SK-N-SH (cell line): ENCODE measurements at regions not wholly inside any gene's neighbourhood (a gene's known extent, or its start where the extent isn't known, plus 50 kb on each side); places are given as distances from the start of the nearest gene placed in this dataset.

Experiments used
- CTCF ChIA-PET: fragments of 300-600, 350-600 bp; formaldehyde crosslinking; extraction: SDS; loops from one replicate; lab custom pipeline; 2021; lab: Yijun Ruan, JAX
- POLR2A ChIA-PET: fragments of 350-600 bp; sonication (Branson Sonifier 250); formaldehyde crosslinking; extraction: SDS; loops from one replicate; lab custom pipeline; 2020; ENCODE audit warnings: antibody characterized with exemption, inconsistent platforms; lab: Yijun Ruan, JAX
- DNase-seq: peaks from one replicate; pipeline ENCODE4 v3.0.0; 2012
- H2AFZ ChIP-seq: fragments of 200-600 bp; sonication (generic); 2 replicates; pipeline ENCODE4 v1.8.1; 2016; ENCODE audit warnings: antibody characterized with exemption, mild to moderate bottlenecking, low read depth
- H3F3A ChIP-seq: fragments of 200-600 bp; sonication (generic); replicated peaks from 2 replicates; pipeline ENCODE3; 2016; ENCODE audit warnings: antibody characterized with exemption, mild to moderate bottlenecking; ENCODE audit not compliant: insufficient read depth
- H3K27ac ChIP-seq, 2 experiments: fragments of 200-500 bp in 1 of 2; fragments of 200-600 bp in 1 of 2; sonication (Bioruptor generic) in 1 of 2; sonication (generic), shearing (Covaris generic) in 1 of 2; 2 replicates each; pipeline versions ENCODE4 v1.5.1 to v1.6.1; 2014 to 2016; ENCODE audit warnings: low read depth in 2 of 2, inconsistent platforms in 1 of 2, low read length in 1 of 2, mild to moderate bottlenecking in 1 of 2, mixed read lengths in 1 of 2
- H3K27me3 ChIP-seq: fragments of 200-600 bp; sonication (generic), shearing (Covaris generic); 2 replicates; pipeline ENCODE4 v1.6.1; 2016; ENCODE audit warnings: mixed run types; ENCODE audit not compliant: insufficient read depth
- H3K36me3 ChIP-seq, 2 experiments: fragments of 200-500 bp in 1 of 2; fragments of 200-600 bp in 1 of 2; sonication (Bioruptor generic) in 1 of 2; sonication (generic) in 1 of 2; replicated peaks in 1 of 2; 2 replicates each; pipeline versions ENCODE3 to v1.5.1; 2014 to 2016; ENCODE audit warnings: low read length in 1 of 2, mild to moderate bottlenecking in 1 of 2; ENCODE audit not compliant: insufficient read depth in 2 of 2, control insufficient read depth in 1 of 2
- H3K4me1 ChIP-seq, 2 experiments: fragments of 200-500 bp in 1 of 2; fragments of 200-600 bp in 1 of 2; sonication (Bioruptor generic) in 1 of 2; sonication (generic), shearing (Covaris generic) in 1 of 2; 2 replicates each; pipeline versions ENCODE4 v1.5.1 to v1.6.1; 2014 to 2016; ENCODE audit warnings: low read depth in 1 of 2, low read length in 1 of 2, mixed run types in 1 of 2; ENCODE audit not compliant: insufficient read depth in 2 of 2, control insufficient read depth in 1 of 2
- H3K4me2 ChIP-seq: fragments of 200-600 bp; sonication (generic), shearing (Covaris generic); 2 replicates; pipeline ENCODE4 v1.6.1; 2017; ENCODE audit warnings: mixed run types
- H3K4me3 ChIP-seq, 2 experiments: fragments of 200-500 bp in 1 of 2; fragments of 200-600 bp in 1 of 2; sonication (Bioruptor generic) in 1 of 2; sonication (generic), shearing (Covaris generic) in 1 of 2; 2 replicates each; pipeline versions ENCODE4 v1.5.1 to v1.8.1; 2014 to 2016; ENCODE audit warnings: low read depth in 2 of 2, inconsistent platforms in 1 of 2, low read length in 1 of 2, mild to moderate bottlenecking in 1 of 2, mixed read lengths in 1 of 2, moderate library complexity in 1 of 2
- H3K79me2 ChIP-seq: fragments of 200-600 bp; sonication (generic); 2 replicates; pipeline ENCODE4 v1.8.1; 2017; ENCODE audit warnings: mild to moderate bottlenecking; ENCODE audit not compliant: insufficient read depth
- H3K9ac ChIP-seq: fragments of 200-600 bp; sonication (generic); 2 replicates; pipeline ENCODE4 v1.6.1; 2017; ENCODE audit warnings: mixed run types
- H3K9me2 ChIP-seq: fragments of 200-600 bp; sonication (generic); 2 replicates; pipeline ENCODE4 v1.6.1; 2017; ENCODE audit warnings: mixed run types
- H3K9me3 ChIP-seq: fragments of 200-600 bp; sonication (generic); 2 replicates; pipeline ENCODE4 v1.6.1; 2017; ENCODE audit warnings: mixed run types, mild to moderate bottlenecking, moderate library complexity
- H4K20me1 ChIP-seq: fragments of 200-600 bp; sonication (generic); 2 replicates; pipeline ENCODE4 v1.6.1; 2017; ENCODE audit warnings: mild to moderate bottlenecking, mixed run types; ENCODE audit not compliant: insufficient read depth
- FOXJ3 ChIP-seq: sonication (generic); formaldehyde crosslinking; IDR thresholded peaks from 2 replicates; pipeline ENCODE4 v1.5.1; 2020; ENCODE audit warnings: mild to moderate bottlenecking, missing genetic modification reagents
- FOXM1 ChIP-seq: IDR thresholded peaks from 2 replicates; pipeline ENCODE4 v1.4.0; 2012; ENCODE audit warnings: low read depth, mild to moderate bottlenecking
- MEF2A ChIP-seq: IDR thresholded peaks from 2 replicates; pipeline ENCODE4 v1.4.0; 2012; ENCODE audit warnings: low read depth, borderline replicate concordance
- MXI1 ChIP-seq: IDR thresholded peaks from 2 replicates; pipeline ENCODE4 v1.6.1; 2012; ENCODE audit warnings: mild to moderate bottlenecking, low read depth, low read length, improper control_type of control experiment
- NFIC ChIP-seq: IDR thresholded peaks from 2 replicates; pipeline ENCODE4 v1.4.0; 2012; ENCODE audit warnings: borderline replicate concordance
- POLR2AphosphoS5 ChIP-seq: IDR thresholded peaks from 2 replicates; pipeline ENCODE4 v1.6.1; 2012; ENCODE audit warnings: low read depth, low read length
- RFX5 ChIP-seq: IDR thresholded peaks from 2 replicates; pipeline ENCODE4 v1.6.1; 2012; ENCODE audit warnings: mild to moderate bottlenecking, improper control_type of control experiment, low read length
- RXRA ChIP-seq: IDR thresholded peaks from 2 replicates; pipeline ENCODE4 v1.4.0; 2012; ENCODE audit warnings: low read depth, mild to moderate bottlenecking, borderline replicate concordance
- SIN3A ChIP-seq: IDR thresholded peaks from 2 replicates; pipeline ENCODE4 v1.6.1; 2012; ENCODE audit warnings: low read depth, mild to moderate bottlenecking, low read length, moderate library complexity, borderline replicate concordance
- TAF1 ChIP-seq: IDR thresholded peaks from 2 replicates; pipeline ENCODE4 v1.6.1; 2012; ENCODE audit warnings: low read depth, mild to moderate bottlenecking, low read length, moderate library complexity, borderline replicate concordance
- WGBS: methylation state at CpG from one replicate; pipeline ENCODE4 v1.1.6; 2017; ENCODE audit warnings: low lambda C conversion rate; 5-methylcytosine and 5-hydroxymethylcytosine counted together
- TF ChIP-seq, protein P1 (sequence below): IDR thresholded peaks from 2 replicates; pipeline ENCODE4 v1.4.0; 2012; ENCODE audit warnings: low read depth, borderline replicate concordance
- TF ChIP-seq, protein P2 (sequence below): IDR thresholded peaks from 2 replicates; pipeline ENCODE4 v1.4.0; 2012; ENCODE audit warnings: low read depth
- TF ChIP-seq, protein P3 (sequence below): fragments of 150-350 bp; IDR thresholded peaks from 2 replicates; pipeline ENCODE4 v1.6.1; 2016; ENCODE audit warnings: mild to moderate bottlenecking, low read depth, low read length

DNA sequence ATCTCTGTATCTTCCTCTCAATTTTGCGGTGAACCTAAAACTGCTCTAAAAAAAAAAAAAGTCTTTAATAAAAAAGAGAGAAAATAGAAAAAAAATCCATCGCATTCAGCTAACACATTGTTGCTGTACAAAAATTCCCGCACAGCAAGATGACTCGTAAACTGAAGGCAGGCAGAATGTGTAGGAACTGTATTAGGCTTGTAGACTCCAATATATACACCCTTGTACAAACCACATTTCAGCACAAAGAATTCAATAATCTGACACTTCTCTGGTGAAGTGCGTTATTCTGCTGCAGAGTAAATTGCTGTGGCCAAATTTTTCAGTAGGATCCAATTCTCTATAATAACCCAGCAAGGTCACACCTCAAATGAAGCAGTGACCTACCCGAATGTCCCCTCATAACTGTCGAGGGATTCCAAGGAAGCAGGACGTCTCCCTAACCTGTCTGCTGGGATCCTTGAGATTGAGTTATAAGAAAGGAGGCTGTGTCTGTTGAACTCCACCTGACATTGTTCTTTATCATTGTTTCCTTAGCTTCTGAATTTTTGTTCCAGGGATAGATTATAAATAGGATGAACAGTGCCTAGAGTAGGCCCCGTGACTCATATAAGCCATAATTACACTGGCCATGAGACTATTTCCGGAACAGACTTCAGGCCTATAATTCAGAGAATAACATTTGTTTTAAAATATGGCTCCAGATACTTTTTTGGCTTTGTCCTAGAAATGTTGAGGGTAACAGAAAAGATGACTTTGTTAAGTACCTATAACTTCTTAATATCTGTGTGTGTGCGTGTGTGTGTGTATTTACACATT, 348.3 kb downstream of the PCDH7 start:
- Histone ChIP-seq H3K4me1 (peaks cover 0 to 13% of the 10 kb centered on the region in 2 experiments; a peak in 1 of 4 replicates), H3K4me2 (no peak overlapping the region), H3K27me3 (no peaks in the 10 kb centered on the region), H2AFZ (no peak overlapping the region), H4K20me1 (no peaks in the 10 kb centered on the region), H3K9me2 (no peaks in the 10 kb centered on the region; the same call in 1 of the 2 replicates), H3K79me2 (no peaks in the 10 kb centered on the region), H3K4me3 (no peak overlapping the region), H3K9me3 (no peaks in the 10 kb centered on the region), H3K36me3 (no peaks in the 10 kb centered on the region), H3K27ac (no peak overlapping the region), H3F3A (no peaks in the 10 kb centered on the region), H3K9ac (no peak overlapping the region)
- DNase-seq: no peak
- ChIA-PET POLR2A (no interaction called here), CTCF (interaction anchor here (1.3 to 1.7 kb wide), 2 partner anchors 9 to 22 kb away, joined by 3 to 6 read pairs; no protein-coding TSS in a partner anchor)
- WGBS: 57% methylated on average over 11 of the region's 11 CpGs
- TF ChIP-seq FOXJ3: no peak
- TF ChIP-seq, protein P1, sequence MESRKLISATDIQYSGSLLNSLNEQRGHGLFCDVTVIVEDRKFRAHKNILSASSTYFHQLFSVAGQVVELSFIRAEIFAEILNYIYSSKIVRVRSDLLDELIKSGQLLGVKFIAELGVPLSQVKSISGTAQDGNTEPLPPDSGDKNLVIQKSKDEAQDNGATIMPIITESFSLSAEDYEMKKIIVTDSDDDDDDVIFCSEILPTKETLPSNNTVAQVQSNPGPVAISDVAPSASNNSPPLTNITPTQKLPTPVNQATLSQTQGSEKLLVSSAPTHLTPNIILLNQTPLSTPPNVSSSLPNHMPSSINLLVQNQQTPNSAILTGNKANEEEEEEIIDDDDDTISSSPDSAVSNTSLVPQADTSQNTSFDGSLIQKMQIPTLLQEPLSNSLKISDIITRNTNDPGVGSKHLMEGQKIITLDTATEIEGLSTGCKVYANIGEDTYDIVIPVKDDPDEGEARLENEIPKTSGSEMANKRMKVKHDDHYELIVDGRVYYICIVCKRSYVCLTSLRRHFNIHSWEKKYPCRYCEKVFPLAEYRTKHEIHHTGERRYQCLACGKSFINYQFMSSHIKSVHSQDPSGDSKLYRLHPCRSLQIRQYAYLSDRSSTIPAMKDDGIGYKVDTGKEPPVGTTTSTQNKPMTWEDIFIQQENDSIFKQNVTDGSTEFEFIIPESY: no peak
- no peak for TF ChIP-seq SIN3A
- TF ChIP-seq RXRA: no peak
- TF ChIP-seq FOXM1: no peak
- TF ChIP-seq POLR2AphosphoS5: no peak

DNA sequence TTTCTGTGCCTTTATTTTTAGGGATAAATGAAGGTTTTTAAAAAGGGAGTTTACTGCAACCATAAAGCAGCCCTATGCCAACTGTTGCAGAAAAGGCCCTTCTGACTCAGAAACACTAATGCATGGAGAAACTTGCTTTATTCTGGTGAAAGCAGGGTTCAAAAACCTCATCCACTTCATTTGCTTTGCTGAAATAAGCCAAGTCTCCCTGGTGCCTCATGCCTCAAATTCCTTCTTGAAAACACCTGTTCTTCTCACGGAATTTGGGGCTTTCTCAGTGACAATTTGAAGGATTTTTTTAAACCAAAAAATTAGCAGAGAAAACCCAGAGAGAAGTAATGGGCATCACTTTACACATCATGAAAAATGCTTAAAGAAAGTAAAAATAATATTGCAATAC, 349.0 kb downstream of the PCDH7 start:
- H3K27me3 ChIP-seq: no peaks in the 10 kb centered on the region
- no peak for DNase-seq
- no peaks in the 10 kb centered on the region for H3K9me3 ChIP-seq
- H3F3A ChIP-seq: no peaks in the 10 kb centered on the region
- ChIA-PET CTCF (interaction anchor here (1.3 to 1.7 kb wide), 2 partner anchors 9 to 23 kb away, joined by 3 to 6 read pairs; no protein-coding TSS in a partner anchor), POLR2A (no interaction called here)
- H3K4me3 ChIP-seq: no peak overlapping the region
- no peak overlapping the region for H3K27ac ChIP-seq
- no peak overlapping the region for H3K4me2 ChIP-seq
- no peak overlapping the region for H2AFZ ChIP-seq
- no peaks in the 10 kb centered on the region; the same call in 1 of the 2 replicates for H3K9me2 ChIP-seq
- 23% methylated on average over 1 of the region's 1 CpG for WGBS
- H4K20me1 ChIP-seq: no peaks in the 10 kb centered on the region
- no peaks in the 10 kb centered on the region for H3K79me2 ChIP-seq
- no peaks in the 10 kb centered on the region for H3K36me3 ChIP-seq
- no peak overlapping the region for H3K9ac ChIP-seq
- H3K4me1 ChIP-seq: peaks cover 0 to 13% of the 10 kb centered on the region in 2 experiments; a peak in 1 of 4 replicates
- TF ChIP-seq NFIC: no peak
- TF ChIP-seq SIN3A: no peak
- TF ChIP-seq, protein P2, sequence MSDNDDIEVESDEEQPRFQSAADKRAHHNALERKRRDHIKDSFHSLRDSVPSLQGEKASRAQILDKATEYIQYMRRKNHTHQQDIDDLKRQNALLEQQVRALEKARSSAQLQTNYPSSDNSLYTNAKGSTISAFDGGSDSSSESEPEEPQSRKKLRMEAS: no peak
- no peak for TF ChIP-seq RFX5
- TF ChIP-seq MXI1: no peak
- TF ChIP-seq, protein P3, sequence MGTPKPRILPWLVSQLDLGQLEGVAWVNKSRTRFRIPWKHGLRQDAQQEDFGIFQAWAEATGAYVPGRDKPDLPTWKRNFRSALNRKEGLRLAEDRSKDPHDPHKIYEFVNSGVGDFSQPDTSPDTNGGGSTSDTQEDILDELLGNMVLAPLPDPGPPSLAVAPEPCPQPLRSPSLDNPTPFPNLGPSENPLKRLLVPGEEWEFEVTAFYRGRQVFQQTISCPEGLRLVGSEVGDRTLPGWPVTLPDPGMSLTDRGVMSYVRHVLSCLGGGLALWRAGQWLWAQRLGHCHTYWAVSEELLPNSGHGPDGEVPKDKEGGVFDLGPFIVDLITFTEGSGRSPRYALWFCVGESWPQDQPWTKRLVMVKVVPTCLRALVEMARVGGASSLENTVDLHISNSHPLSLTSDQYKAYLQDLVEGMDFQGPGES: no peak
- TF ChIP-seq TAF1: no peak
- TF ChIP-seq MEF2A: no peak
